GM12892 (cell line): ENCODE measurements at regions not wholly inside any gene's neighbourhood (a gene's known extent, or its start where the extent isn't known, plus 50 kb on each side); places are given as distances from the start of the nearest gene placed in this dataset.

Experiments
- POLR2A ChIP-seq: IDR thresholded peaks from 2 replicates; pipeline ENCODE4 v1.6.1; 2011; ENCODE audit warnings: low read depth, low read length, control low read depth
- POLR2AphosphoS5 ChIP-seq: IDR thresholded peaks from 2 replicates; pipeline ENCODE4 v1.6.1; 2011; ENCODE audit warnings: low read depth, low read length, control low read depth
- TAF1 ChIP-seq: IDR thresholded peaks from 2 replicates; pipeline ENCODE4 v1.6.1; 2011; ENCODE audit warnings: low read depth, mild to moderate bottlenecking, control low read depth, low read length, borderline replicate concordance

DNA sequence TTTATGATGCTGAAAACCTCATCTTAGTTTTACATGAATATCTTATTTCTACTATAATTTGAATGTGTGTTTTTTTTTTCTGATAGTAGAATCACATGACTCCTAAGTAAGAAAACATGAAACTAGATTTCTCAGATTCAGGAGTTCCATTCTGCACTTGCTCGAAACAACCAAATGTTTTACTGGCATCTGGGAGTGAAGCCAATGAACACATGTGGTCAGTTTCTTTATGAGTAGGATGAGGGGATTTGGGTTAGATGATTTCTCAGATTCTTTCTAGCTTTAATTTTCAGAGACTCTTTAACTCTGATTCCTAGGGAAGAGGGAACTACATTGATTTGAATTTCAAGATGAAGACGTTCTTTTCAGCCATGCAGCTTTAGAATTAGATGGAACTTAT, 225.0 kb upstream of the NT5C1B start:
- no peak for TF ChIP-seq POLR2A
- no peak for TF ChIP-seq POLR2AphosphoS5
- no peak for TF ChIP-seq TAF1
